Transverse colon (tissue), 4 donors: ENCODE measurements at regions not wholly inside any gene's neighbourhood (a gene's known extent, or its start where the extent isn't known, plus 50 kb on each side); places are given as distances from the start of the nearest gene placed in this dataset.

ENCODE experiments used
- DNase-seq: peaks from one replicate; pipeline ENCODE4 v3.0.0-alpha.2; 2019
- H3K27ac ChIP-seq, 4 donors: fragments of 200-600 bp; sonication (generic); 2 replicates each; pipeline ENCODE4 v1.5.1; 2016 to 2018; ENCODE audit warnings: inconsistent platforms in 4 of 4
- H3K27me3 ChIP-seq: fragments of 200-600 bp; sonication (generic); 2 replicates; pipeline ENCODE4 v1.5.1; 2017; ENCODE audit warnings: inconsistent platforms
- H3K36me3 ChIP-seq, 4 donors: fragments of 200-600 bp; sonication (generic); 2 replicates each; pipeline ENCODE4 v1.5.1; 2017 to 2019; ENCODE audit warnings: inconsistent platforms in 4 of 4
- H3K4me1 ChIP-seq, 4 donors: fragments of 200-600 bp; sonication (generic); 2 replicates each; pipeline ENCODE4 v1.5.1; 2017 to 2020; ENCODE audit warnings: inconsistent platforms in 4 of 4
- H3K4me3 ChIP-seq, 4 donors: fragments of 200-600 bp; sonication (generic); 1 replicate in 1 of 4; 2 replicates in 3 of 4; pipeline versions ENCODE4 v1.5.1 to v1.6.1; 2017 to 2019; ENCODE audit warnings: inconsistent platforms in 4 of 4
- H3K9me3 ChIP-seq, 2 donors: fragments of 200-600 bp; sonication (generic); 2 replicates each; pipeline ENCODE4 v1.5.1; 2017 to 2019; ENCODE audit warnings: inconsistent platforms in 2 of 2
- EP300 ChIP-seq: sonication (generic); formaldehyde crosslinking; IDR thresholded peaks from one replicate; pipeline ENCODE4 v1.6.1; 2017; ENCODE audit warnings: antibody characterized with exemption, low read depth
- POLR2A ChIP-seq: fragments of 450-650 bp; IDR thresholded peaks from one replicate; pipeline ENCODE4 v1.6.1; 2016; ENCODE audit warnings: antibody characterized with exemption, mild to moderate bottlenecking, moderate library complexity
- POLR2AphosphoS5 ChIP-seq, 3 donors: sonication (generic); formaldehyde crosslinking; IDR thresholded peaks; one replicate each; pipeline ENCODE4 v1.6.1; 2016; ENCODE audit warnings: antibody characterized with exemption in 3 of 3
- whole genome bisulfite sequencing, 2 donors: methylation state at CpG; one replicate each; pipeline ENCODE4 v1.1.5; 2018; ENCODE audit warnings: low coverage in 1 of 2; 5-methylcytosine and 5-hydroxymethylcytosine counted together
- in situ Hi-C, 4 donors: fragments of 200-750 bp; cut with MboI; loops; one replicate each; pipeline versions ENCODE4 v1.15.0 to v1.15.1; 2017; ENCODE audit warnings: low sequenced_read_pairs in 3 of 4, low pct_ligation_motif_present in 1 of 4, low pct_unique_long_range_greater_than_20kb in 1 of 4
- intact Hi-C: fragments of 100-400 bp; cut with DNase I; formaldehyde crosslinking; loops from one replicate; pipeline ENCODE4 v1.15.1; 2023; ENCODE audit warnings: low total_unique reads
- TF ChIP-seq, protein P1 (sequence below), 5 experiments: fragments of 200-600 bp in 3 of 5; fragments of 450-650 bp in 2 of 5; sonication (generic) in 3 of 5; IDR thresholded peaks; 1 replicate in 2 of 5; 2 replicates in 3 of 5; pipeline ENCODE4 v1.5.1; 2016 to 2017; ENCODE audit warnings: antibody characterized with exemption in 5 of 5, inconsistent platforms in 3 of 5, mild to moderate bottlenecking in 2 of 5, moderate library complexity in 1 of 5

DNA sequence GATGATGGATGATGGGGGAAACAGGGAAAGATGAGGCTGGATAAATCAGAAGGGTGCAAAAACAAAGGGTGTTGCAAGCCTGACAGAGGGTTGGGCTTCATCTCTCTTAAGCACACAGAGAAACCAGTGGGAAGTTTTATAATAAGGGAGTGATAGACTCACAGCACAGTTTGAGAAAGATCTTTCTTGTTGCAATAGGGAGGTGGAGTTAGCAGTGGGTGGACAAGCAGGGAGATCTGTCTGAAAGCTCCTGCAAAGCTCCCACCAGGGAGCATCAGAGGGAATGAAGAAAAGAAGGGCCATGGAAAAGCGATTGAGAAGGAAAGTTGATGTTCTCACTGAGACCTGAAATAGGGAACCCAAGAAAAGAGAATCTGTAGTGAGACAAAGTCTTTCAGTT is 64.9 kb downstream of the BOD1L2 start:
- WGBS, 2 donors, result 75 to 94% methylated on average over 1 of the region's 1 CpG
- H3K9me3 ChIP-seq, result no peaks in the 10 kb centered on the region
- no peaks in the 10 kb centered on the region for H3K36me3 ChIP-seq
- no peaks in the 10 kb centered on the region for H3K27me3 ChIP-seq
- TF ChIP-seq, protein P1, sequence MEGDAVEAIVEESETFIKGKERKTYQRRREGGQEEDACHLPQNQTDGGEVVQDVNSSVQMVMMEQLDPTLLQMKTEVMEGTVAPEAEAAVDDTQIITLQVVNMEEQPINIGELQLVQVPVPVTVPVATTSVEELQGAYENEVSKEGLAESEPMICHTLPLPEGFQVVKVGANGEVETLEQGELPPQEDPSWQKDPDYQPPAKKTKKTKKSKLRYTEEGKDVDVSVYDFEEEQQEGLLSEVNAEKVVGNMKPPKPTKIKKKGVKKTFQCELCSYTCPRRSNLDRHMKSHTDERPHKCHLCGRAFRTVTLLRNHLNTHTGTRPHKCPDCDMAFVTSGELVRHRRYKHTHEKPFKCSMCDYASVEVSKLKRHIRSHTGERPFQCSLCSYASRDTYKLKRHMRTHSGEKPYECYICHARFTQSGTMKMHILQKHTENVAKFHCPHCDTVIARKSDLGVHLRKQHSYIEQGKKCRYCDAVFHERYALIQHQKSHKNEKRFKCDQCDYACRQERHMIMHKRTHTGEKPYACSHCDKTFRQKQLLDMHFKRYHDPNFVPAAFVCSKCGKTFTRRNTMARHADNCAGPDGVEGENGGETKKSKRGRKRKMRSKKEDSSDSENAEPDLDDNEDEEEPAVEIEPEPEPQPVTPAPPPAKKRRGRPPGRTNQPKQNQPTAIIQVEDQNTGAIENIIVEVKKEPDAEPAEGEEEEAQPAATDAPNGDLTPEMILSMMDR (IDR thresholded peaks at IDR 0.05), result no peak
- TF ChIP-seq POLR2A (no peak), EP300 (no peak), POLR2AphosphoS5 (IDR thresholded peaks at IDR 0.05) (no peak)
- in situ Hi-C loops, result no loop called here
- H3K27ac ChIP-seq, result no peak overlapping the region
- intact Hi-C loops, result no loop called here
- DNase-seq, result no peak
- no peak overlapping the region for H3K4me3 ChIP-seq
- peaks cover 0 to 18% (median 8%) of the 10 kb centered on the region in 4 donors for H3K4me1 ChIP-seq

DNA sequence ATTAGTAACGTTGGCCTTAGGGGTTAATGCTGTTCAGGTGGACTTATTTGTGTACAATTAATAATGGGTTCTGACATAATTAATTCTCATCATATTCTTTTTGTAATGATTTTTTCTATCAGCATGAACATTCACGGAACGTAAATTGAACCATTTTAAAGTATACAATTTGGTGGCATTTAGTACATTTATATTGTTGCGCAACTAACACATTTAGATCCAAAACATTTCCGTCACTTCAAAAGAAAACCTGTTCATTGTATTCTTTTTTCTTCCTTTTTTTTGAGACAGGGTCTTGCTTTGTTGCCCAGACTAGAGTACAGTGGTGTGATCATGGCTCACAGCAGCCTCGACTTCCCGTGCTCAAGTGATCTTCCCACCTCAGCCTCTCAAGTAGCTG is 65.8 kb downstream of the BOD1L2 start:
- no peaks in the 10 kb centered on the region for H3K27me3 ChIP-seq
- no peak overlapping the region for H3K4me3 ChIP-seq
- no peak overlapping the region for H3K27ac ChIP-seq
- in situ Hi-C loops, result no loop called here
- no peaks in the 10 kb centered on the region for H3K9me3 ChIP-seq
- no peak for DNase-seq
- intact Hi-C loops, result no loop called here
- TF ChIP-seq POLR2A (no peak), POLR2AphosphoS5 (IDR thresholded peaks at IDR 0.05) (no peak), EP300 (no peak)
- TF ChIP-seq, protein P1 (IDR thresholded peaks at IDR 0.05), result no peak
- 91 to 92% methylated on average over 4 to 7 of the region's 7 CpGs for WGBS, 2 donors
- H3K4me1 ChIP-seq, result peaks cover 0 to 18% (median 8%) of the 10 kb centered on the region in 4 donors
- no peaks in the 10 kb centered on the region for H3K36me3 ChIP-seq

DNA sequence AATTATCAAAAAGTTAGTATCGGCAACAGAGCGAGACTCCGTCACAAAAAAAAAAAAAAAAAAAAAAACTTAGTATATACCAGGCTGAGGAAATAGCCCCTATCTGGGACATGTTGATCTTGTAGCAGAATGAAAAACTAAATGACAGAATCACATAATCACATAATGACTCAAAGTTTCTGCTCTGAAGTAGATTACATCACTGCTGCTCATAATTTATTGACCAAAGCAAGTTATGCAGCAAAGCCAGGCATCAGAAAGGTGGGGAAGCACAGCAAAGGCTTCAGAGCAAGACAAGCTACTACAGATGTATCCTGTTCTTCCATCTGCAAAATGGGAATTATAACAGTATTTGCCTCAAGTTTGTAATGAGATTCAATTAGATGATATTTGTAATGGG is 68.1 kb downstream of the BOD1L2 start:
- Histone ChIP-seq H3K27me3 (no peaks in the 10 kb centered on the region), H3K27ac (no peak overlapping the region), H3K4me1 (peaks cover 0 to 13% (median 5%) of the 10 kb centered on the region in 4 donors), H3K4me3 (no peak overlapping the region), H3K9me3 (no peaks in the 10 kb centered on the region), H3K36me3 (no peaks in the 10 kb centered on the region)
- 85 to 93% methylated on average over 3 of the region's 3 CpGs for whole genome bisulfite sequencing, 2 donors
- DNase-seq, result no peak
- TF ChIP-seq EP300 (no peak), POLR2A (no peak), POLR2AphosphoS5 (IDR thresholded peaks at IDR 0.05) (no peak)
- TF ChIP-seq, protein P1 (IDR thresholded peaks at IDR 0.05), result no peak
- in situ Hi-C loops (no loop called here), intact Hi-C loops (no loop called here)

DNA sequence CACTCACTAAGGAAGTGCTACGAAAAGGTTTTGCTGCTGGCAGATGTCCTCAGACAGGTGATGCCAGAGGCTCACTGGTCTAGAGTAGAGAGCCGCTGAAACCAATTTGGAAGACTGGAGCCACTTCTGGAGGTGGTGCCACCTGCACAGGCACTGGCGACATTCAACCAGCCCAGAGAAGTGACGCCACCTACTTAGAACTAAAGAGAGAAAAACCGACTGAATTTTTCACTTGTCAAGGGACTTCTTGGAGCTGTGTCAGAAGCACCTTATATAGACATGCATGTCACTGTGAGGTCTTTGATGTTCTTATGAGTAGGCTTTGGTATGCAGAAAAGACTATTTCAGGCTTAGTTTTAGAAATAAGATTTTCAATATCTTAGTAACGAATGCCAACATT is 71.4 kb downstream of the BOD1L2 start:
- no peaks in the 10 kb centered on the region for H3K36me3 ChIP-seq
- H3K27ac ChIP-seq, result no peak overlapping the region
- in situ Hi-C loops (no loop called here), intact Hi-C loops (no loop called here)
- no peak overlapping the region for H3K4me3 ChIP-seq
- H3K4me1 ChIP-seq, result no peaks in the 10 kb centered on the region
- H3K27me3 ChIP-seq, result no peaks in the 10 kb centered on the region
- 89 to 91% methylated on average over 3 to 6 of the region's 6 CpGs for WGBS, 2 donors
- TF ChIP-seq, protein P1 (IDR thresholded peaks at IDR 0.05), result no peak
- TF ChIP-seq POLR2A, result no peak
- TF ChIP-seq EP300, result no peak
- no peak for TF ChIP-seq POLR2AphosphoS5 (IDR thresholded peaks at IDR 0.05)
- H3K9me3 ChIP-seq, result no peaks in the 10 kb centered on the region
- no peak for DNase-seq
